ENCODE measurements at regions not wholly inside any gene's neighbourhood (a gene's known extent, or its start where the extent isn't known, plus 50 kb on each side); places are given as distances from the start of the nearest gene placed in this dataset.

DNA sequence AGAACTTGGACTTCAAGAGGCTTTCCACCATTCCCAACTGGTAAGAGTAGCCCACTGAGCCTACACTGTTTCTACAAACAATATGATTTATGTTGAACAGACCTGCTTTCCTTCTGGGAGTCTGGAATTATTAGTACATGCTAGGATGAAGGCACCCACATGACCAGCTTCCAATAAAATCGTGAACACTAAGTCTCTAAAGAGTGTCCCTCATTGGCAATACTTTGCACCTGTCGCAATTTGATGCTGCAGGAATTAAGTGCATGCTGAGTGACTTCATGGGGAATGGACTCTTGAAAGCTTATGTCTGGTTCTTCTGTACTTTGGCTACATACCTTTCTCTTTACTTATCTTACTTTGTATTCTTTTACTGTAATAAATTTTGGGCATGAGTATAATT is 305.2 kb upstream of the GHITM start:
- Mint-ChIP-seq H3K4me3 (no peak overlapping the region), H3K4me1 (no peaks in the 10 kb centered on the region), H3K27me3 (ENCODE audit: low read depth in 3 of 3) (no peaks in the 10 kb centered on the region), H3K36me3 (no peaks in the 10 kb centered on the region), H3K27ac (no peak overlapping the region), H3K9me3 (peaks cover 0 to 9% (median 0%) of the 10 kb centered on the region in 7 donors)
- Histone ChIP-seq H3K9ac (ENCODE audit: insufficient read depth, low read length, poor library complexity, severe bottlenecking) (no peak overlapping the region), H3K4me2 (replicated peaks; ENCODE audit: extremely low read depth, low read length, poor library complexity, severe bottlenecking) (no peak overlapping the region), H3K27me3 (ENCODE audit: control insufficient read depth in 2 of 2, insufficient read depth in 2 of 2, low read length in 2 of 2) (no peaks in the 10 kb centered on the region), H3K79me2 (ENCODE audit: insufficient read depth, low read length) (no peaks in the 10 kb centered on the region), H3K9me3 (replicated peaks in 1 of 2; ENCODE audit: control insufficient read depth in 1 of 2, insufficient read depth in 1 of 2, low read length in 2 of 2) (no peaks in the 10 kb centered on the region), H3K4me1 (ENCODE audit: control insufficient read depth in 1 of 2, insufficient read depth in 2 of 2, low read length in 2 of 2) (no peaks in the 10 kb centered on the region), H3K36me3 (replicated peaks in 1 of 2; ENCODE audit: control insufficient read depth in 1 of 2, insufficient read depth in 2 of 2, low read length in 2 of 2) (no peaks in the 10 kb centered on the region), H2AFZ (ENCODE audit: insufficient read depth, low read depth, low read length, poor library complexity, severe bottlenecking) (no peak overlapping the region), H3K27ac (ENCODE audit: low read depth in 1 of 2, low read length in 2 of 2) (no peak overlapping the region), H3K4me3 (replicated peaks in 1 of 3; ENCODE audit: low read depth in 2 of 3, low read length in 3 of 3) (no peak overlapping the region), H4K20me1 (ENCODE audit: insufficient read depth, low read length) (no peaks in the 10 kb centered on the region)
- DNase-seq = no peak
- WGBS (ENCODE audit: insufficient coverage) = 100% methylated on average over 2 of the region's 2 CpGs
- intact Hi-C loops (cut with micrococcal nuclease) = no loop called here
- TF ChIP-seq CTCF (IDR thresholded peaks at IDR 0.05) = no peak

DNA sequence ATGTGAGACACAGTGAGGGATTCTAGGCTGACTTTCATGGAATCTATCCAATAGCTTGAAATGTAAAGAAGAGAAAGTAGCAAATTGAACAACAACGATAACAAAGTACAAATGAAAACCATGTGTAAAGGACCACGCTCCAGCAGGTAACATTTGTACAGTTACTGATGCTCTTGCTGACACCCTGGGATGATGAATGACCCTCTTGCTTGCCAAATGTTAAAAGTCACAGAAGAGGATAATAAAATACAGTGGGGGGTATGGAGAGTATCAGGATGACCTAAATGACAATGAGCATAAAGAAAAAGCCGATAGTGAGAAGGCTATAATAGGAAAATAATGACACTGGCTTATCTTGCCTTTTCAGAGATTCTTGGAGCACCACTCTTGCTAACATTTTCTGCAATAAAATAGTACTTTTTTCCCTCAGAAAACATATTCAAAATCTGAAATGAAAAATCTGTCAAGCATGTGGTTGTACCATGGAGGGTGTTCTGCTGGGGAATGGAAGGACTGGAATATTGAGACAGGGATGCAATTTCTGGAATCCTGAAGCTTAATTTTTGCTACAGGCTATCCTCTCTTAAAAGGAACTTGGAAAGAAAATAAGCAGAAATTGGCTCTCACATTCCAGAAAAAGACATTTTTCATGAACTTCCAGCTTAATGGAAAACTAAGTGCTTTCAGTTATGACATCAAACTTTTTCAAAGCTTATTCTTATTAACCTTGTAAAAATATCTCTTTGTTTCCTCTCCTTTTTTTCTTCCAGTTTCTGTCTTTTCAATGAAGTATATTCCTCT is 303.2 kb upstream of the GHITM start:
- H3K36me3 Mint-ChIP-seq = no peaks in the 10 kb centered on the region
- 100% methylated on average over 1 of the region's 3 CpGs for WGBS (ENCODE audit: insufficient coverage)
- no peaks in the 10 kb centered on the region for H4K20me1 ChIP-seq (ENCODE audit: insufficient read depth, low read length)
- no peak overlapping the region for H3K27ac Mint-ChIP-seq
- no peaks in the 10 kb centered on the region for H3K27me3 Mint-ChIP-seq (ENCODE audit: low read depth in 3 of 3)
- no peak overlapping the region for H3K4me3 ChIP-seq (replicated peaks in 1 of 3; ENCODE audit: low read depth in 2 of 3, low read length in 3 of 3)
- no peaks in the 10 kb centered on the region for H3K4me1 ChIP-seq (ENCODE audit: control insufficient read depth in 1 of 2, insufficient read depth in 2 of 2, low read length in 2 of 2)
- H3K27ac ChIP-seq (ENCODE audit: low read depth in 1 of 2, low read length in 2 of 2) = no peak overlapping the region
- no peak overlapping the region for H3K4me3 Mint-ChIP-seq
- intact Hi-C loops (cut with micrococcal nuclease) = no loop called here
- H2AFZ ChIP-seq (ENCODE audit: insufficient read depth, low read depth, low read length, poor library complexity, severe bottlenecking) = no peak overlapping the region
- H3K4me1 Mint-ChIP-seq = no peaks in the 10 kb centered on the region
- H3K4me2 ChIP-seq (replicated peaks; ENCODE audit: extremely low read depth, low read length, poor library complexity, severe bottlenecking) = no peak overlapping the region
- no peak for DNase-seq
- TF ChIP-seq CTCF (IDR thresholded peaks at IDR 0.05) = no peak
- no peaks in the 10 kb centered on the region for H3K27me3 ChIP-seq (ENCODE audit: control insufficient read depth in 2 of 2, insufficient read depth in 2 of 2, low read length in 2 of 2)
- H3K36me3 ChIP-seq (replicated peaks in 1 of 2; ENCODE audit: control insufficient read depth in 1 of 2, insufficient read depth in 2 of 2, low read length in 2 of 2) = no peaks in the 10 kb centered on the region
- H3K9me3 ChIP-seq (replicated peaks in 1 of 2; ENCODE audit: control insufficient read depth in 1 of 2, insufficient read depth in 1 of 2, low read length in 2 of 2) = no peaks in the 10 kb centered on the region
- no peaks in the 10 kb centered on the region for H3K79me2 ChIP-seq (ENCODE audit: insufficient read depth, low read length)
- peaks cover 0 to 4% (median 0%) of the 10 kb centered on the region in 7 donors for H3K9me3 Mint-ChIP-seq
- H3K9ac ChIP-seq (ENCODE audit: insufficient read depth, low read length, poor library complexity, severe bottlenecking) = no peak overlapping the region

Measured in CD14-positive monocyte (primary cell).